ENCODE measurements at regions not wholly inside any gene's neighbourhood (a gene's known extent, or its start where the extent isn't known, plus 50 kb on each side); places are given as distances from the start of the nearest gene placed in this dataset.

DNA sequence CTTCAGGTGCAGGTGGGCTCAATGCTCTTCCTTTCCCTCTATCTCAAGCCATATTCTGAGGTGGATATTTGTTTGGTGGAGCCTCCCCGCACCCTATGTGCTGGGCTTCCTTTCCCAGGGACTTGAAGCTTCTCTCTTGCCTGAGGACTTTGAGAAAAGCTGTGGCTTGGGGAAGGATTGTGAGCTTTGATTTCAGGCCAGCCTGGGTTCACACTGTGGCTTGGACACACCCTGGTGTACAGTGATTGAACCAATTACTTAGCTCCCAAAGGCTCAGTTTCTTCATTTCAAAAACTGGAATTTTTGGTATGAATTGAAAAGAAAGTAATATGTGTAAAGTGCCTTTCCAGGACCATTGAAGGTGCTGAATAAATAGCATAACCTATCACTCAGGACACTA lies 224.5 kb upstream of the GLI3 start:
- no peak overlapping the region for H3K27ac ChIP-seq (ENCODE audit: extremely low read depth, low read depth, low read length)
- WGBS (ENCODE audit: insufficient coverage, low coverage, missing lambda C conversion rate) = 0% methylated on average over 1 of the region's 1 CpG
- ChIA-PET POLR2A (no interaction called here), CTCF (ENCODE audit: low intra/inter-chr PET ratio) (no interaction called here)
- no peak overlapping the region for H3K4me3 ChIP-seq
- H3K9me3 ChIP-seq (replicated peaks; ENCODE audit: control insufficient read depth, insufficient read depth, low read depth, low read length) = no peaks in the 10 kb centered on the region
- no peak overlapping the region for H2AFZ ChIP-seq (ENCODE audit: low read depth, low read length)
- FAIRE-seq (no peak), DNase-seq (ENCODE audit: extremely low read depth in 1 of 4, low spot score in 3 of 4) (no peak), ATAC-seq (no peak)
- H3K4me2 ChIP-seq (ENCODE audit: insufficient read depth, low read length) = no peak overlapping the region
- no TSS peak for BruUV-seq (replicated peaks)
- no peaks in the 10 kb centered on the region for H3K79me2 ChIP-seq (ENCODE audit: control insufficient read depth, insufficient read depth, low read length)
- TF ChIP-seq RBM25 (IDR thresholded peaks at IDR 0.05; ENCODE audit: low read depth, low read length, severe bottlenecking) (no peak), ZSCAN32 (CRISPR knock-in tag; IDR thresholded peaks at IDR 0.05) (no peak), ZNF217 (CRISPR knock-in tag; IDR thresholded peaks at IDR 0.05) (no peak), NFYB (IDR thresholded peaks at IDR 0.05; ENCODE audit: extremely low read depth, insufficient read length) (no peak), ZNF274 (IDR thresholded peaks at IDR 0.05; ENCODE audit: borderline replicate concordance, low read depth, low read length) (no peak), NCOA1 (IDR thresholded peaks at IDR 0.05; ENCODE audit: low read depth) (no peak), BRD4 (IDR thresholded peaks at IDR 0.05) (no peak), GTF2E2 (tag; IDR thresholded peaks at IDR 0.05) (no peak), PPARD (CRISPR knock-in tag; IDR thresholded peaks at IDR 0.05) (no peak)
- TF ChIP-seq, protein P1, sequence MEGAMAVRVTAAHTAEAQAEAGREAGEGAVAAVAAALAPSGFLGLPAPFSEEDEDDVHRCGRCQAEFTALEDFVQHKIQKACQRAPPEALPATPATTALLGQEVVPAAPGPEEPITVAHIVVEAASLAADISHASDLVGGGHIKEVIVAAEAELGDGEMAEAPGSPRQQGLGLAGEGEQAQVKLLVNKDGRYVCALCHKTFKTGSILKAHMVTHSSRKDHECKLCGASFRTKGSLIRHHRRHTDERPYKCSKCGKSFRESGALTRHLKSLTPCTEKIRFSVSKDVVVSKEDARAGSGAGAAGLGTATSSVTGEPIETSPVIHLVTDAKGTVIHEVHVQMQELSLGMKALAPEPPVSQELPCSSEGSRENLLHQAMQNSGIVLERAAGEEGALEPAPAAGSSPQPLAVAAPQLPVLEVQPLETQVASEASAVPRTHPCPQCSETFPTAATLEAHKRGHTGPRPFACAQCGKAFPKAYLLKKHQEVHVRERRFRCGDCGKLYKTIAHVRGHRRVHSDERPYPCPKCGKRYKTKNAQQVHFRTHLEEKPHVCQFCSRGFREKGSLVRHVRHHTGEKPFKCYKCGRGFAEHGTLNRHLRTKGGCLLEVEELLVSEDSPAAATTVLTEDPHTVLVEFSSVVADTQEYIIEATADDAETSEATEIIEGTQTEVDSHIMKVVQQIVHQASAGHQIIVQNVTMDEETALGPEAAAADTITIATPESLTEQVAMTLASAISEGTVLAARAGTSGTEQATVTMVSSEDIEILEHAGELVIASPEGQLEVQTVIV (CRISPR knock-in tag; IDR thresholded peaks at IDR 0.05; ENCODE audit: borderline replicate concordance) = no peak
- TF ChIP-seq, protein P2, sequence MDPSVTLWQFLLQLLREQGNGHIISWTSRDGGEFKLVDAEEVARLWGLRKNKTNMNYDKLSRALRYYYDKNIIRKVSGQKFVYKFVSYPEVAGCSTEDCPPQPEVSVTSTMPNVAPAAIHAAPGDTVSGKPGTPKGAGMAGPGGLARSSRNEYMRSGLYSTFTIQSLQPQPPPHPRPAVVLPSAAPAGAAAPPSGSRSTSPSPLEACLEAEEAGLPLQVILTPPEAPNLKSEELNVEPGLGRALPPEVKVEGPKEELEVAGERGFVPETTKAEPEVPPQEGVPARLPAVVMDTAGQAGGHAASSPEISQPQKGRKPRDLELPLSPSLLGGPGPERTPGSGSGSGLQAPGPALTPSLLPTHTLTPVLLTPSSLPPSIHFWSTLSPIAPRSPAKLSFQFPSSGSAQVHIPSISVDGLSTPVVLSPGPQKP (CRISPR knock-in tag; IDR thresholded peaks at IDR 0.05) = no peak
- no peaks in the 10 kb centered on the region for H3K9me1 ChIP-seq (ENCODE audit: control insufficient read depth, insufficient read depth, low read length)
- H3K36me3 ChIP-seq (ENCODE audit: control insufficient read depth, insufficient read depth, low read length) = no peaks in the 10 kb centered on the region
- no peaks in the 10 kb centered on the region for H4K20me1 ChIP-seq (replicated peaks; ENCODE audit: control insufficient read depth, insufficient read depth, low read length)
- intact Hi-C loops (cut with micrococcal nuclease) = no loop called here
- H3K4me1 ChIP-seq (replicated peaks in 1 of 2; ENCODE audit: control insufficient read depth in 2 of 2, insufficient read depth in 2 of 2, low read length in 2 of 2) = no peaks in the 10 kb centered on the region
- in situ Hi-C loops (cut with MboI) = no loop called here
- H3K9ac ChIP-seq (ENCODE audit: insufficient read depth in 1 of 2, low read depth in 2 of 2, low read length in 2 of 2) = no peak overlapping the region
- H3K27me3 ChIP-seq (ENCODE audit: control insufficient read depth in 2 of 2, insufficient read depth in 2 of 2, low read length in 2 of 2) = no peaks in the 10 kb centered on the region

All from K562 (cell line).